ENCODE measurements at regions not wholly inside any gene's neighbourhood (a gene's known extent, or its start where the extent isn't known, plus 50 kb on each side); places are given as distances from the start of the nearest gene placed in this dataset.

- TF ChIP-seq CTCF (IDR thresholded peaks at IDR 0.05): no peak
- TF ChIP-seq POLR2A (IDR thresholded peaks at IDR 0.05): no peak
Observed at GRCh38 chr9:105971986-105972385, 277.6 kb downstream of the TMEM38B start.

All from heart left ventricle (tissue), 13 donors.